ENCODE measurements at regions not wholly inside any gene's neighbourhood (a gene's known extent, or its start where the extent isn't known, plus 50 kb on each side); places are given as distances from the start of the nearest gene placed in this dataset.

- H3K9me3 Mint-ChIP-seq (ENCODE audit: unreplicated experiment): peaks cover 8% of the 10 kb centered on the region
- ChIA-PET POLR2A (no interaction called here), CTCF (interaction anchor here (0.5 kb wide), 1 partner anchor 13 kb away, joined by 3 read pairs; no protein-coding TSS in a partner anchor)
- H3K36me3 Mint-ChIP-seq (ENCODE audit: insufficient read depth, unreplicated experiment): no peaks in the 10 kb centered on the region
- no peaks in the 10 kb centered on the region for H3K4me1 Mint-ChIP-seq (ENCODE audit: insufficient read depth, unreplicated experiment)
- no peak overlapping the region for H3K4me3 Mint-ChIP-seq (ENCODE audit: unreplicated experiment)
- no peak overlapping the region for H3K27ac Mint-ChIP-seq (ENCODE audit: low read depth, unreplicated experiment)
- no peak for DNase-seq (ENCODE audit: unreplicated experiment)
- TF ChIP-seq CTCF (IDR thresholded peaks at IDR 0.05; ENCODE audit: unreplicated experiment): no peak
- BruUV-seq (replicated peaks): no TSS peak
- no peaks in the 10 kb centered on the region for H3K27me3 Mint-ChIP-seq (ENCODE audit: insufficient read depth, unreplicated experiment)
- intact Hi-C loops (cut with micrococcal nuclease): no loop called here
These were observed 103.7 kb upstream of the VWC2 start for GRCh38 chr7:49669692-49670260.

GRCh38 chr7:49670991-49671390, 102.4 kb upstream of the VWC2 start:
- intact Hi-C loops (cut with micrococcal nuclease): no loop called here
- Mint-ChIP-seq H3K9me3 (ENCODE audit: unreplicated experiment) (no peaks in the 10 kb centered on the region), H3K36me3 (ENCODE audit: insufficient read depth, unreplicated experiment) (no peaks in the 10 kb centered on the region), H3K4me3 (ENCODE audit: unreplicated experiment) (no peak overlapping the region), H3K27me3 (ENCODE audit: insufficient read depth, unreplicated experiment) (no peaks in the 10 kb centered on the region), H3K27ac (ENCODE audit: low read depth, unreplicated experiment) (no peak overlapping the region), H3K4me1 (ENCODE audit: insufficient read depth, unreplicated experiment) (no peaks in the 10 kb centered on the region)
- CTCF ChIA-PET: no interaction called here
- BruUV-seq (replicated peaks): no TSS peak
- peak; percentile 13 for DNase-seq (ENCODE audit: unreplicated experiment)
- TF ChIP-seq CTCF (IDR thresholded peaks at IDR 0.05; ENCODE audit: unreplicated experiment): no peak
- POLR2A ChIA-PET: no interaction called here

DNA sequence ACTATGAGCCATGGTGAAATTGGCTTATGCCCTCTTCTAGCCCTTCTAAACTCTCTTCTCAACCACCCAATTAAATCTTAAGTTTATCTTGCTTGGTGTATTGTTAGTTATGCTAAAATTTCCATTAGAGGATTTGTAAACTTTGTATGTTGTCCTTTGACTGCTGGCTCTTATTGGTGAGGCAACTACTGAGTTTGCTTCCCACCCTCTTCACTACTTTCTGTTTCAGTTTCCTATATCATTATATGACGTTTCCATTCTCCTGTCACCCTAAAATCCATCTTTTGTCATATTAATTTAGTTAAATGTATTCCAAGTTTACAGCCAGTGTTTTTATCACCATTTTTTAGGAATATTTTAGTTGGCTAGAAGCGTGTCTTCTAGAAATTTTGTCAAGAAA, 80.9 kb upstream of the VWC2 start:
- Mint-ChIP-seq H3K36me3 (ENCODE audit: insufficient read depth, unreplicated experiment) (no peaks in the 10 kb centered on the region), H3K27ac (ENCODE audit: low read depth, unreplicated experiment) (no peak overlapping the region), H3K27me3 (ENCODE audit: insufficient read depth, unreplicated experiment) (peaks cover 59% of the 10 kb centered on the region), H3K9me3 (ENCODE audit: unreplicated experiment) (no peaks in the 10 kb centered on the region), H3K4me1 (ENCODE audit: insufficient read depth, unreplicated experiment) (no peaks in the 10 kb centered on the region), H3K4me3 (ENCODE audit: unreplicated experiment) (no peak overlapping the region)
- TF ChIP-seq CTCF (IDR thresholded peaks at IDR 0.05; ENCODE audit: unreplicated experiment): no peak
- POLR2A ChIA-PET: no interaction called here
- BruUV-seq (replicated peaks): no TSS peak
- intact Hi-C loops (cut with micrococcal nuclease): no loop called here
- CTCF ChIA-PET: no interaction called here
- DNase-seq (ENCODE audit: unreplicated experiment): no peak

DNA sequence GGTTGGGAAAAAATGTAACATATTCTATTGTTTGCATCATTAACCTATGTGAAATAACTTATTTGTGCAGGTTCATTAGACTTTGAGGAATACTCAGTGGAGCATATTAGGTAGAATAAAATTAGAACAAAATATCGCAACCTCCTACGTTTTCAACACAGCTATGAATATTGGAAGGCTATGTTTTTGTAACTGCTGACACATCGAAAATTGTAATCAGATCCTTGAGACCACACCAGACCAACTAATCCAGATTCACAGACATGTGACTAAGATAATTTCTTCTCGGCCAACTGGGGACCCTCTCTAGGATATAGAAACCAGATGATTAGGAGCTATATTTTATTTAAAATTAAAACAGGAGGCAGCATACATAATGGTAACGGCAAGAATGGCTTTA, 77.5 kb upstream of the VWC2 start:
- H3K27me3 Mint-ChIP-seq (ENCODE audit: insufficient read depth, unreplicated experiment): peaks cover 53% of the 10 kb centered on the region
- ChIA-PET CTCF (interaction anchor here (0.6 kb wide), 1 partner anchor 276 kb away, joined by 3 read pairs; no protein-coding TSS in a partner anchor), POLR2A (no interaction called here)
- H3K36me3 Mint-ChIP-seq (ENCODE audit: insufficient read depth, unreplicated experiment): no peaks in the 10 kb centered on the region
- intact Hi-C loops (cut with micrococcal nuclease): no loop called here
- no peak overlapping the region for H3K4me3 Mint-ChIP-seq (ENCODE audit: unreplicated experiment)
- H3K9me3 Mint-ChIP-seq (ENCODE audit: unreplicated experiment): peaks cover 9% of the 10 kb centered on the region
- no TSS peak for BruUV-seq (replicated peaks)
- no peaks in the 10 kb centered on the region for H3K4me1 Mint-ChIP-seq (ENCODE audit: insufficient read depth, unreplicated experiment)
- no peak overlapping the region for H3K27ac Mint-ChIP-seq (ENCODE audit: low read depth, unreplicated experiment)
- no peak for TF ChIP-seq CTCF (IDR thresholded peaks at IDR 0.05; ENCODE audit: unreplicated experiment)
- DNase-seq (ENCODE audit: unreplicated experiment): no peak

Measured in MCF 10A (cell line).